ENCODE measurements at regions not wholly inside any gene's neighbourhood (a gene's known extent, or its start where the extent isn't known, plus 50 kb on each side); places are given as distances from the start of the nearest gene placed in this dataset.

GRCh38 chr6:6508643-6509042 lies 79.9 kb upstream of the LY86 start:
- Histone ChIP-seq H3K4me3 (no peak overlapping the region), H3K27ac (no peak overlapping the region), H3K4me1 (no peaks in the 10 kb centered on the region), H3K4me2 (no peak overlapping the region), H3K9me3 (no peaks in the 10 kb centered on the region)
- ChIA-PET CTCF (no interaction called here), POLR2A (no interaction called here)
- TF ChIP-seq FOSL2 (IDR thresholded peaks at IDR 0.05), result no peak
- TF ChIP-seq FOSL2 (CRISPR knock-in tag; IDR thresholded peaks at IDR 0.05), result no peak
- TF ChIP-seq KDM5A (IDR thresholded peaks at IDR 0.05), result no peak
- TF ChIP-seq KDM1A (IDR thresholded peaks at IDR 0.05; ENCODE audit: low read depth), result no peak
- TF ChIP-seq MAFK (IDR thresholded peaks at IDR 0.05; ENCODE audit: partially characterized antibody), result no peak
- TF ChIP-seq EHF (CRISPR knock-in tag; IDR thresholded peaks at IDR 0.05), result no peak
- DNase-seq (ENCODE audit: low read depth in 1 of 2, low spot score in 1 of 2) (no peak), FAIRE-seq (no peak), ATAC-seq (no peak)
- 1% methylated on average over 2 of the region's 2 CpGs for WGBS (ENCODE audit: missing lambda C conversion rate)

GRCh38 chr6:6509284-6509683 lies 79.2 kb upstream of the LY86 start:
- TF ChIP-seq NFE2L2 (conservative IDR thresholded peaks at IDR 0.05; ENCODE audit: low read length), result no peak
- H3K4me2 ChIP-seq, result no peak overlapping the region
- ATAC-seq, result no peak
- CTCF ChIA-PET, result no interaction called here
- FAIRE-seq, result no peak
- 52% methylated on average over 4 of the region's 4 CpGs for WGBS (ENCODE audit: missing lambda C conversion rate)
- H3K27ac ChIP-seq, result no peak overlapping the region
- no peak for DNase-seq (ENCODE audit: low read depth in 1 of 2, low spot score in 1 of 2)
- H3K9me3 ChIP-seq, result no peaks in the 10 kb centered on the region
- POLR2A ChIA-PET, result no interaction called here
- no peaks in the 10 kb centered on the region for H3K4me1 ChIP-seq
- no peak overlapping the region for H3K4me3 ChIP-seq

GRCh38 chr6:6512711-6513110 lies 75.8 kb upstream of the LY86 start:
- WGBS (ENCODE audit: missing lambda C conversion rate), result 0% methylated on average over 2 of the region's 2 CpGs
- CTCF ChIA-PET, result interaction anchor here (0.8 to 1.2 kb wide), 2 partner anchors 23 to 53 kb away, joined by 3 read pairs; no protein-coding TSS in a partner anchor
- Histone ChIP-seq H3K4me2 (no peak overlapping the region), H3K4me1 (no peaks in the 10 kb centered on the region), H3K4me3 (no peak overlapping the region), H3K9me3 (no peaks in the 10 kb centered on the region), H3K27ac (no peak overlapping the region)
- POLR2A ChIA-PET, result no interaction called here
- DNase-seq (ENCODE audit: low read depth in 1 of 2, low spot score in 1 of 2), result no peak
- TF ChIP-seq CEBPB (IDR thresholded peaks at IDR 0.05), result no peak
- no peak for TF ChIP-seq E2F6 (IDR thresholded peaks at IDR 0.05; ENCODE audit: borderline replicate concordance, low read depth)
- TF ChIP-seq CHD2 (IDR thresholded peaks at IDR 0.05; ENCODE audit: low read length, partially characterized antibody), result no peak
- TF ChIP-seq FOSL2 (IDR thresholded peaks at IDR 0.05), result no peak
- TF ChIP-seq FOSL2 (CRISPR knock-in tag; IDR thresholded peaks at IDR 0.05), result no peak
- no peak for TF ChIP-seq RAD21 (conservative IDR thresholded peaks at IDR 0.05 in 1 of 2, IDR thresholded peaks at IDR 0.05 in 1 of 2)
- TF ChIP-seq EHF (CRISPR knock-in tag; IDR thresholded peaks at IDR 0.05), result no peak
- no peak for TF ChIP-seq PHF8 (IDR thresholded peaks at IDR 0.05; ENCODE audit: borderline replicate concordance, low read depth)
- no peak for TF ChIP-seq HOXB13 (CRISPR knock-in tag; IDR thresholded peaks at IDR 0.05; ENCODE audit: low read depth)
- TF ChIP-seq HES2 (IDR thresholded peaks at IDR 0.05), result no peak
- no peak for TF ChIP-seq HOXA7 (CRISPR knock-in tag; IDR thresholded peaks at IDR 0.05)
- no peak for TF ChIP-seq JUNB (IDR thresholded peaks at IDR 0.05)
- no peak for TF ChIP-seq KDM1A (IDR thresholded peaks at IDR 0.05; ENCODE audit: low read depth)
- no peak for TF ChIP-seq MAFK (IDR thresholded peaks at IDR 0.05; ENCODE audit: partially characterized antibody)
- no peak for FAIRE-seq
- ATAC-seq, result no peak

- Histone ChIP-seq H3K4me3 (no peak overlapping the region), H3K4me2 (no peak overlapping the region), H3K27ac (no peak overlapping the region), H3K4me1 (no peaks in the 10 kb centered on the region), H3K9me3 (no peaks in the 10 kb centered on the region)
- DNase-seq (ENCODE audit: low read depth in 1 of 2, low spot score in 1 of 2) (no peak), ATAC-seq (no peak), FAIRE-seq (no peak)
- ChIA-PET POLR2A (no interaction called here), CTCF (no interaction called here)
- no peak for TF ChIP-seq JUN (IDR thresholded peaks at IDR 0.05)
- no peak for TF ChIP-seq HMGXB4 (CRISPR knock-in tag; IDR thresholded peaks at IDR 0.05; ENCODE audit: borderline replicate concordance)
- TF ChIP-seq RARB (CRISPR knock-in tag; IDR thresholded peaks at IDR 0.05), result no peak
- no peak for TF ChIP-seq EP300 (IDR thresholded peaks at IDR 0.05)
- no peak for TF ChIP-seq GATA3 (IDR thresholded peaks at IDR 0.05; ENCODE audit: borderline replicate concordance)
- no peak for TF ChIP-seq JUNB (IDR thresholded peaks at IDR 0.05)
- TF ChIP-seq RAD21 (conservative IDR thresholded peaks at IDR 0.05 in 1 of 2, IDR thresholded peaks at IDR 0.05 in 1 of 2), result no peak
- TF ChIP-seq HEYL (CRISPR knock-in tag; IDR thresholded peaks at IDR 0.05), result no peak
- TF ChIP-seq RNF2 (IDR thresholded peaks at IDR 0.05; ENCODE audit: borderline replicate concordance, low read depth), result no peak
- WGBS (ENCODE audit: missing lambda C conversion rate), result 28% methylated on average over 15 of the region's 15 CpGs
These were observed 72.6 kb upstream of the LY86 start for GRCh38 chr6:6515691-6516607.

Measured in A549 (cell line).